CD4-positive, alpha-beta T cell treated with Interferon gamma for 1 hour (primary cell): ENCODE measurements at regions not wholly inside any gene's neighbourhood (a gene's known extent, or its start where the extent isn't known, plus 50 kb on each side); places are given as distances from the start of the nearest gene placed in this dataset.

Source experiments
- DNase-seq: peaks from one replicate; pipeline ENCODE4 v3.0.0-alpha.2; 2020

GRCh38 chr3:150213577-150213976 is 194.5 kb upstream of the TSC22D2 start:
- DNase-seq: no peak

GRCh38 chr3:150210461-150211110 is 197.5 kb upstream of the TSC22D2 start:
- no peak for DNase-seq

GRCh38 chr3:150203273-150203672 is 204.8 kb upstream of the TSC22D2 start:
- no peak for DNase-seq

GRCh38 chr3:150202711-150203110 is 205.4 kb upstream of the TSC22D2 start:
- DNase-seq: no peak

GRCh38 chr3:150194957-150195356 is 213.1 kb upstream of the TSC22D2 start:
- no peak for DNase-seq

GRCh38 chr3:150194513-150194912 is 213.6 kb upstream of the TSC22D2 start:
- no peak for DNase-seq

- no peak for DNase-seq
Measured at GRCh38 chr3:150184426-150185071, 213.9 kb upstream of the PFN2 start.

- DNase-seq: peak; percentile 18
Measured at GRCh38 chr3:150183678-150184425, 213.2 kb upstream of the PFN2 start.

GRCh38 chr3:150180334-150180733 is 209.6 kb upstream of the PFN2 start:
- DNase-seq: no peak

- no peak for DNase-seq
Measured at GRCh38 chr3:150179330-150179729, 208.6 kb upstream of the PFN2 start.

GRCh38 chr3:150177673-150178381 is 207.1 kb upstream of the PFN2 start:
- DNase-seq: no peak

- DNase-seq: no peak
Measured at GRCh38 chr3:150174179-150174578, 203.5 kb upstream of the PFN2 start.

GRCh38 chr3:150172356-150172755 is 201.7 kb upstream of the PFN2 start:
- DNase-seq: no peak

GRCh38 chr3:150170852-150171520 is 200.3 kb upstream of the PFN2 start:
- DNase-seq: no peak

GRCh38 chr3:150169330-150169940 is 198.7 kb upstream of the PFN2 start:
- no peak for DNase-seq

- DNase-seq: no peak
Measured at GRCh38 chr3:150168698-150169097, 198.0 kb upstream of the PFN2 start.

GRCh38 chr3:150165396-150166094 is 194.8 kb upstream of the PFN2 start:
- DNase-seq: no peak

GRCh38 chr3:150161011-150161410 is 190.3 kb upstream of the PFN2 start:
- DNase-seq: no peak

GRCh38 chr3:150158943-150159625 is 188.4 kb upstream of the PFN2 start:
- DNase-seq: no peak

GRCh38 chr3:150152567-150152966 is 181.9 kb upstream of the PFN2 start:
- DNase-seq: no peak

- DNase-seq: no peak
Measured at GRCh38 chr3:150150633-150151032, 179.9 kb upstream of the PFN2 start.
